ENCODE measurements at regions not wholly inside any gene's neighbourhood (a gene's known extent, or its start where the extent isn't known, plus 50 kb on each side); places are given as distances from the start of the nearest gene placed in this dataset.

DNA sequence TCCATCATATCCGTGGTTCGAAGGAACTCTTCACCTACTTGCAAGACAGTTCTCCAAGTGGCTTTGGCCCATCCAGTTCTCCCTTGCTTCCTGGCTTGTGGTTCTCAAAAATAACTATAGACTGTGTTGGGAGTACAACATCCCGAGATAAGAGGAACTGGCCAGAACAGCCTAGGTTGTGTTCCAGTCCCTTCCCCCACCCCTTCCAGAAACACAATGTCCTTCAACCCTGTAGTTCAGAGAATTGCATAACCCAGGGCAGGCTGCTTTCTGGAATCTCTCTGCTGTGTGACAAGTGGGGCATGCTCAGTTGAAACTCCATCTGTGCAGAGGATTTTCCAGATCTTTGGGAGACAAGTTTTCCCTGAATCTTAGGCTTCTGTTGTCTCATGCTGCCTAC is 206.5 kb downstream of the PCDH10 start:
- DNase-seq, result no peak
- H3K27ac ChIP-seq (ENCODE audit: low read depth in 1 of 2, low read length in 2 of 2), result no peak overlapping the region
- ChIA-PET CTCF (no interaction called here), POLR2A (no interaction called here)
- TF ChIP-seq, protein P1, sequence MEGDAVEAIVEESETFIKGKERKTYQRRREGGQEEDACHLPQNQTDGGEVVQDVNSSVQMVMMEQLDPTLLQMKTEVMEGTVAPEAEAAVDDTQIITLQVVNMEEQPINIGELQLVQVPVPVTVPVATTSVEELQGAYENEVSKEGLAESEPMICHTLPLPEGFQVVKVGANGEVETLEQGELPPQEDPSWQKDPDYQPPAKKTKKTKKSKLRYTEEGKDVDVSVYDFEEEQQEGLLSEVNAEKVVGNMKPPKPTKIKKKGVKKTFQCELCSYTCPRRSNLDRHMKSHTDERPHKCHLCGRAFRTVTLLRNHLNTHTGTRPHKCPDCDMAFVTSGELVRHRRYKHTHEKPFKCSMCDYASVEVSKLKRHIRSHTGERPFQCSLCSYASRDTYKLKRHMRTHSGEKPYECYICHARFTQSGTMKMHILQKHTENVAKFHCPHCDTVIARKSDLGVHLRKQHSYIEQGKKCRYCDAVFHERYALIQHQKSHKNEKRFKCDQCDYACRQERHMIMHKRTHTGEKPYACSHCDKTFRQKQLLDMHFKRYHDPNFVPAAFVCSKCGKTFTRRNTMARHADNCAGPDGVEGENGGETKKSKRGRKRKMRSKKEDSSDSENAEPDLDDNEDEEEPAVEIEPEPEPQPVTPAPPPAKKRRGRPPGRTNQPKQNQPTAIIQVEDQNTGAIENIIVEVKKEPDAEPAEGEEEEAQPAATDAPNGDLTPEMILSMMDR (IDR thresholded peaks at IDR 0.05), result no peak
- H3K36me3 Mint-ChIP-seq (ENCODE audit: low read depth), result no peaks in the 10 kb centered on the region
- H3K27me3 Mint-ChIP-seq, result no peaks in the 10 kb centered on the region
- intact Hi-C loops (cut with DNase I, micrococcal nuclease), result no loop called here
- no peaks in the 10 kb centered on the region for H3K9me3 ChIP-seq (ENCODE audit: control insufficient read depth in 1 of 2, insufficient read depth in 1 of 2, low read length in 2 of 2)
- H3K4me1 Mint-ChIP-seq (ENCODE audit: low read depth), result no peaks in the 10 kb centered on the region
- peaks cover 15% of the 10 kb centered on the region for H3K9me3 Mint-ChIP-seq
- no peaks in the 10 kb centered on the region for H3K27me3 ChIP-seq (ENCODE audit: control insufficient read depth in 1 of 2, insufficient read depth in 2 of 2, low read length in 2 of 2)
- H3K4me3 Mint-ChIP-seq, result no peak overlapping the region
- H3K4me1 ChIP-seq (ENCODE audit: insufficient read depth, low read length), result no peaks in the 10 kb centered on the region
- ATAC-seq (ENCODE audit: poor library complexity), result no peak
- H3K4me3 ChIP-seq (ENCODE audit: low read length), result no peak overlapping the region
- no peak overlapping the region for H3K27ac Mint-ChIP-seq
- no peaks in the 10 kb centered on the region for H3K36me3 ChIP-seq (ENCODE audit: insufficient read depth, low read length)

DNA sequence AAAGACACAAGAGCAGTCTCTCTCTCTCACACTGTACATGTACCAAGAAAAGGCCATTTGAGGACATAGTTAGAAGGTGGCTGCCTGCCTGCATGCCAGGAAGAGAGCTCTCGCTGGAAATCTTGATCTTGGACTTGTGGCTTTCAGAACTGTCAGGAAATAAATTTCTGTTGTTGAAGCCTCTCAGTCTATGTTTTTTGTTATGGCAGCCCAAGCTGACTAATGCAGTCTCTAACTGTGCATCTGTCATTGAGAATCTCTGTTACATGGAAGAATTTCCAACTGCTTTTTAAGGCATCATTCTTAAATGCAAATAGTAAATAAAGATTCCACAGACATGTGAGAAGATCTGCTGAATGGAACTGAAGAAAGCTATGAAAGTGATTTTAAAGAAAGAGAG is 198.3 kb downstream of the PCDH10 start:
- CTCF ChIA-PET, result no interaction called here
- Mint-ChIP-seq H3K27ac (no peak overlapping the region), H3K9me3 (peaks cover 18% of the 10 kb centered on the region), H3K4me1 (ENCODE audit: low read depth) (no peaks in the 10 kb centered on the region), H3K4me3 (no peak overlapping the region), H3K27me3 (no peaks in the 10 kb centered on the region), H3K36me3 (ENCODE audit: low read depth) (no peaks in the 10 kb centered on the region)
- Histone ChIP-seq H3K27ac (ENCODE audit: low read depth in 1 of 2, low read length in 2 of 2) (no peak overlapping the region), H3K36me3 (ENCODE audit: insufficient read depth, low read length) (no peaks in the 10 kb centered on the region), H3K4me1 (ENCODE audit: insufficient read depth, low read length) (no peaks in the 10 kb centered on the region), H3K9me3 (ENCODE audit: control insufficient read depth in 1 of 2, insufficient read depth in 1 of 2, low read length in 2 of 2) (no peaks in the 10 kb centered on the region), H3K27me3 (ENCODE audit: control insufficient read depth in 1 of 2, insufficient read depth in 2 of 2, low read length in 2 of 2) (no peaks in the 10 kb centered on the region), H3K4me3 (ENCODE audit: low read length) (no peak overlapping the region)
- intact Hi-C loops (cut with DNase I, micrococcal nuclease), result no loop called here
- TF ChIP-seq, protein P1 (IDR thresholded peaks at IDR 0.05), result no peak
- POLR2A ChIA-PET, result no interaction called here
- DNase-seq, result no peak
- no peak for ATAC-seq (ENCODE audit: poor library complexity)

DNA sequence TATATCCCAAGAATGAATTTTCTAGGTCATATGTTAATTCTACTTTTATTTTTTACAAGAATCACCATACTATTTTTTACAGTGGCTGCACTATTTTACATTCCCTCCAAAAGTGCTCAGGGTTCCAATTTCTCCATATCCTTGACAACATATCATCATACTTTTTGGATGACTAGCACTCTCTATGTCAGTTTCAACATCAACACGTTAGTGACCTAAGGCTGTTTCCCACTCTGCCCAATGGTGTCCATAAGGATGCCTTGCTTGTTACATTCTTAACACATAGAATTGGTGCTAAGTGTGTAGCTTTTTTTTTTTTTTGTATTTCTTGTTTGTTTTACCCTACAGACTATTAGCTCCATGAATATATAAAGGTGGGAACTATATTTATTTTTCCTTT is 175.4 kb downstream of the PCDH10 start:
- ATAC-seq (ENCODE audit: poor library complexity) (no peak), DNase-seq (no peak)
- peaks cover 4% of the 10 kb centered on the region in 2 experiments for H3K9me3 ChIP-seq (ENCODE audit: control insufficient read depth in 1 of 2, insufficient read depth in 1 of 2, low read length in 2 of 2)
- H3K27me3 ChIP-seq (ENCODE audit: control insufficient read depth in 1 of 2, insufficient read depth in 2 of 2, low read length in 2 of 2), result no peaks in the 10 kb centered on the region
- H3K36me3 ChIP-seq (ENCODE audit: insufficient read depth, low read length), result no peaks in the 10 kb centered on the region
- CTCF ChIA-PET, result no interaction called here
- H3K9me3 Mint-ChIP-seq, result peaks cover 2% of the 10 kb centered on the region
- no peaks in the 10 kb centered on the region for H3K27me3 Mint-ChIP-seq
- TF ChIP-seq, protein P1 (IDR thresholded peaks at IDR 0.05), result no peak
- H3K36me3 Mint-ChIP-seq (ENCODE audit: low read depth), result no peaks in the 10 kb centered on the region
- H3K4me1 ChIP-seq (ENCODE audit: insufficient read depth, low read length), result no peaks in the 10 kb centered on the region
- H3K4me3 Mint-ChIP-seq, result no peak overlapping the region
- H3K27ac ChIP-seq (ENCODE audit: low read depth in 1 of 2, low read length in 2 of 2), result no peak overlapping the region
- H3K4me3 ChIP-seq (ENCODE audit: low read length), result no peak overlapping the region
- H3K27ac Mint-ChIP-seq, result no peak overlapping the region
- intact Hi-C loops (cut with DNase I, micrococcal nuclease), result no loop called here
- H3K4me1 Mint-ChIP-seq (ENCODE audit: low read depth), result no peaks in the 10 kb centered on the region
- POLR2A ChIA-PET, result no interaction called here
